ENCODE measurements at regions not wholly inside any gene's neighbourhood (a gene's known extent, or its start where the extent isn't known, plus 50 kb on each side); places are given as distances from the start of the nearest gene placed in this dataset.

DNA sequence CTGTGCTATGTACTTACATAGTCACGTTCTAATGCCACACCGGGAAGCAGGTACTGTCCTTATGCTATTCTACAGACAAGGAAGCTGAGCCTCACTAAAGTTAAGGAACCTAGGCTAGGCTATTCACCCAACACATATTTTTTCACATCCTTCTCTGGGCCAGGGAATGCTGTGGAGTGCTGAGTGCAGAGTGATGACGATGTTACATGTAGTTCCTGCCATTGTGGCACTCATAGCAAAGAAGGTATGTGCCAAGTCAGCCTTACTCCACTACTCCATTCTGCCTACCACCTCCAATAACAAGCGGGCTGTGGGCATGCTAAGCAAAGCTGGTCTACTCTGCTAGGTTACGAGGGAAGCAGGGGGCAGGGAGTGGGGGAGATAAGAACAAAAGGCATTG is 69.8 kb upstream of the SLC25A26 start:
- intact Hi-C loops (cut with micrococcal nuclease; ENCODE audit: unreplicated experiment) = no loop called here
- Histone ChIP-seq H3K27me3 (ENCODE audit: control insufficient read depth, insufficient read depth, low read length) (peaks cover 2% of the 10 kb centered on the region; the same call in 1 of the 2 replicates), H3K9me3 (ENCODE audit: control insufficient read depth, insufficient read depth, low read depth, low read length) (no peaks in the 10 kb centered on the region), H3K4me1 (ENCODE audit: control insufficient read depth, insufficient read depth, low read length) (no peaks in the 10 kb centered on the region), H3K4me3 (ENCODE audit: low read depth in 2 of 2, low read length in 2 of 2) (no peak overlapping the region), H3K27ac (ENCODE audit: low read length) (no peak overlapping the region), H3K36me3 (ENCODE audit: control insufficient read depth, insufficient read depth, low read length) (no peaks in the 10 kb centered on the region)
- CTCF ChIA-PET = no interaction called here
- POLR2A ChIA-PET = no interaction called here
- no TSS peak for BruUV-seq (replicated peaks)
- in situ Hi-C loops (cut with HindIII; ENCODE audit: low pct_unique_long_range_greater_than_20kb, low sequenced_read_pairs) = no loop called here
- DNase-seq (ENCODE audit: low read depth, low spot score) (no peak), ATAC-seq (no peak)
- TF ChIP-seq, protein P1, sequence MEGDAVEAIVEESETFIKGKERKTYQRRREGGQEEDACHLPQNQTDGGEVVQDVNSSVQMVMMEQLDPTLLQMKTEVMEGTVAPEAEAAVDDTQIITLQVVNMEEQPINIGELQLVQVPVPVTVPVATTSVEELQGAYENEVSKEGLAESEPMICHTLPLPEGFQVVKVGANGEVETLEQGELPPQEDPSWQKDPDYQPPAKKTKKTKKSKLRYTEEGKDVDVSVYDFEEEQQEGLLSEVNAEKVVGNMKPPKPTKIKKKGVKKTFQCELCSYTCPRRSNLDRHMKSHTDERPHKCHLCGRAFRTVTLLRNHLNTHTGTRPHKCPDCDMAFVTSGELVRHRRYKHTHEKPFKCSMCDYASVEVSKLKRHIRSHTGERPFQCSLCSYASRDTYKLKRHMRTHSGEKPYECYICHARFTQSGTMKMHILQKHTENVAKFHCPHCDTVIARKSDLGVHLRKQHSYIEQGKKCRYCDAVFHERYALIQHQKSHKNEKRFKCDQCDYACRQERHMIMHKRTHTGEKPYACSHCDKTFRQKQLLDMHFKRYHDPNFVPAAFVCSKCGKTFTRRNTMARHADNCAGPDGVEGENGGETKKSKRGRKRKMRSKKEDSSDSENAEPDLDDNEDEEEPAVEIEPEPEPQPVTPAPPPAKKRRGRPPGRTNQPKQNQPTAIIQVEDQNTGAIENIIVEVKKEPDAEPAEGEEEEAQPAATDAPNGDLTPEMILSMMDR (IDR thresholded peaks at IDR 0.05) = no peak
- TF ChIP-seq SIN3A (IDR thresholded peaks at IDR 0.05; ENCODE audit: borderline replicate concordance, insufficient read depth, low read depth, low read length) (no peak), TCF7L2 (IDR thresholded peaks at IDR 0.05; ENCODE audit: low read depth, low read length) (no peak), POLR2AphosphoS5 (IDR thresholded peaks at IDR 0.05; ENCODE audit: low read depth, low read length) (no peak)
- TF ChIP-seq, protein P2, sequence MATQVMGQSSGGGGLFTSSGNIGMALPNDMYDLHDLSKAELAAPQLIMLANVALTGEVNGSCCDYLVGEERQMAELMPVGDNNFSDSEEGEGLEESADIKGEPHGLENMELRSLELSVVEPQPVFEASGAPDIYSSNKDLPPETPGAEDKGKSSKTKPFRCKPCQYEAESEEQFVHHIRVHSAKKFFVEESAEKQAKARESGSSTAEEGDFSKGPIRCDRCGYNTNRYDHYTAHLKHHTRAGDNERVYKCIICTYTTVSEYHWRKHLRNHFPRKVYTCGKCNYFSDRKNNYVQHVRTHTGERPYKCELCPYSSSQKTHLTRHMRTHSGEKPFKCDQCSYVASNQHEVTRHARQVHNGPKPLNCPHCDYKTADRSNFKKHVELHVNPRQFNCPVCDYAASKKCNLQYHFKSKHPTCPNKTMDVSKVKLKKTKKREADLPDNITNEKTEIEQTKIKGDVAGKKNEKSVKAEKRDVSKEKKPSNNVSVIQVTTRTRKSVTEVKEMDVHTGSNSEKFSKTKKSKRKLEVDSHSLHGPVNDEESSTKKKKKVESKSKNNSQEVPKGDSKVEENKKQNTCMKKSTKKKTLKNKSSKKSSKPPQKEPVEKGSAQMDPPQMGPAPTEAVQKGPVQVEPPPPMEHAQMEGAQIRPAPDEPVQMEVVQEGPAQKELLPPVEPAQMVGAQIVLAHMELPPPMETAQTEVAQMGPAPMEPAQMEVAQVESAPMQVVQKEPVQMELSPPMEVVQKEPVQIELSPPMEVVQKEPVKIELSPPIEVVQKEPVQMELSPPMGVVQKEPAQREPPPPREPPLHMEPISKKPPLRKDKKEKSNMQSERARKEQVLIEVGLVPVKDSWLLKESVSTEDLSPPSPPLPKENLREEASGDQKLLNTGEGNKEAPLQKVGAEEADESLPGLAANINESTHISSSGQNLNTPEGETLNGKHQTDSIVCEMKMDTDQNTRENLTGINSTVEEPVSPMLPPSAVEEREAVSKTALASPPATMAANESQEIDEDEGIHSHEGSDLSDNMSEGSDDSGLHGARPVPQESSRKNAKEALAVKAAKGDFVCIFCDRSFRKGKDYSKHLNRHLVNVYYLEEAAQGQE (IDR thresholded peaks at IDR 0.05; ENCODE audit: insufficient read depth in 1 of 2, low read depth in 2 of 2, low read length in 1 of 2) = no peak

DNA sequence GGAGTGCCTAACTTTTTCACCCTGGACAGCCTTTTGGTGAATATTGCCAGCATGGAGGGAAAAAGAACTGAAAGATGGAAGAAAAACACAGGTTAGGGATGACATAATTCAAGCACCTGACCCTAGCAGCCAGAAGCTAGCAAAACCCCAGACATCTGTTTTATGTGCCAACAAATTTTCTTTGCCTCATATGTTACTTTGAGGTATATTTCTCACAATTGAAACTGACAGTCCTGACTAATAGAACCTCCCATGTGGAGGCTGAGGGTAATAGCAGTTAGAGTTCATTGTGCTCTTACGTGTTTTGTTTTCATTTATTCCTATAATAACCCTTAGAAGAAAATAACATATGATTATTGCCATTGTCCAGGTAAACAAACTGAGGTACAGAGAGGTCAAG is 71.5 kb upstream of the SLC25A26 start:
- DNase-seq (ENCODE audit: low read depth, low spot score) (no peak), ATAC-seq (no peak)
- POLR2A ChIA-PET = no interaction called here
- Histone ChIP-seq H3K4me1 (ENCODE audit: control insufficient read depth, insufficient read depth, low read length) (no peaks in the 10 kb centered on the region), H3K9me3 (ENCODE audit: control insufficient read depth, insufficient read depth, low read depth, low read length) (no peaks in the 10 kb centered on the region), H3K27ac (ENCODE audit: low read length) (no peak overlapping the region), H3K36me3 (ENCODE audit: control insufficient read depth, insufficient read depth, low read length) (no peaks in the 10 kb centered on the region), H3K27me3 (ENCODE audit: control insufficient read depth, insufficient read depth, low read length) (peaks cover 2% of the 10 kb centered on the region; the same call in 1 of the 2 replicates), H3K4me3 (ENCODE audit: low read depth in 2 of 2, low read length in 2 of 2) (no peak overlapping the region)
- TF ChIP-seq, protein P1 (IDR thresholded peaks at IDR 0.05) = no peak
- TF ChIP-seq SIN3A (IDR thresholded peaks at IDR 0.05; ENCODE audit: borderline replicate concordance, insufficient read depth, low read depth, low read length) = no peak
- TF ChIP-seq POLR2AphosphoS5 (IDR thresholded peaks at IDR 0.05; ENCODE audit: low read depth, low read length) = no peak
- no peak for TF ChIP-seq TCF7L2 (IDR thresholded peaks at IDR 0.05; ENCODE audit: low read depth, low read length)
- TF ChIP-seq, protein P2 (IDR thresholded peaks at IDR 0.05; ENCODE audit: insufficient read depth in 1 of 2, low read depth in 2 of 2, low read length in 1 of 2) = no peak
- intact Hi-C loops (cut with micrococcal nuclease; ENCODE audit: unreplicated experiment) = no loop called here
- no TSS peak for BruUV-seq (replicated peaks)
- CTCF ChIA-PET = interaction anchor here (0.6 kb wide), 1 partner anchor 301 kb away, joined by 10 read pairs; no protein-coding TSS in a partner anchor
- in situ Hi-C loops (cut with HindIII; ENCODE audit: low pct_unique_long_range_greater_than_20kb, low sequenced_read_pairs) = no loop called here
